GM12874 (cell line): ENCODE measurements at regions not wholly inside any gene's neighbourhood (a gene's known extent, or its start where the extent isn't known, plus 50 kb on each side); places are given as distances from the start of the nearest gene placed in this dataset.

Source experiments
- TF ChIP-seq, protein P1 (sequence below): IDR thresholded peaks from 2 replicates; pipeline ENCODE4 v1.5.1; 2011; ENCODE audit warnings: low read depth, mild to moderate bottlenecking, control low read depth, low read length, moderate library complexity; ENCODE audit not compliant: insufficient read depth

DNA sequence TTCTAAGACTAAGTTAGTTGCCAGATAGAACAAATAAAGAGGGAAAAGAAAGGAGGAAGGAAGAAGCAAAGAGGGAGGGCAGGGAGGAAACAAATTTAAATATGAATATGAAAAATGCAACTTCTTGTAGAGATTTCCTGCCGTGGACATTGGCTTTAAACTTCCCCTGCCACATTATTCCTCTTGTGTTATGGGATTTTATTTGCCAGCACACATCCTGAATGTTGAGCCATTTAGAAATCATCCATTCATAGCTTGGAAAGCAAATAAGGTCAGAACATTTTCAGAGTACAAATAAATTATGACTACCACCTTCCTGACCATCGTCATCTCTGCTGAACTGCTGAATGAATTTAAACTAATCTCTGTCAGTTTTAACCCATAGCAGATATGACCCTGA is 911.9 kb upstream of the LRRN3 start:
- TF ChIP-seq, protein P1, sequence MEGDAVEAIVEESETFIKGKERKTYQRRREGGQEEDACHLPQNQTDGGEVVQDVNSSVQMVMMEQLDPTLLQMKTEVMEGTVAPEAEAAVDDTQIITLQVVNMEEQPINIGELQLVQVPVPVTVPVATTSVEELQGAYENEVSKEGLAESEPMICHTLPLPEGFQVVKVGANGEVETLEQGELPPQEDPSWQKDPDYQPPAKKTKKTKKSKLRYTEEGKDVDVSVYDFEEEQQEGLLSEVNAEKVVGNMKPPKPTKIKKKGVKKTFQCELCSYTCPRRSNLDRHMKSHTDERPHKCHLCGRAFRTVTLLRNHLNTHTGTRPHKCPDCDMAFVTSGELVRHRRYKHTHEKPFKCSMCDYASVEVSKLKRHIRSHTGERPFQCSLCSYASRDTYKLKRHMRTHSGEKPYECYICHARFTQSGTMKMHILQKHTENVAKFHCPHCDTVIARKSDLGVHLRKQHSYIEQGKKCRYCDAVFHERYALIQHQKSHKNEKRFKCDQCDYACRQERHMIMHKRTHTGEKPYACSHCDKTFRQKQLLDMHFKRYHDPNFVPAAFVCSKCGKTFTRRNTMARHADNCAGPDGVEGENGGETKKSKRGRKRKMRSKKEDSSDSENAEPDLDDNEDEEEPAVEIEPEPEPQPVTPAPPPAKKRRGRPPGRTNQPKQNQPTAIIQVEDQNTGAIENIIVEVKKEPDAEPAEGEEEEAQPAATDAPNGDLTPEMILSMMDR, result no peak

GRCh38 chr7:110181768-110182167 is 909.2 kb upstream of the LRRN3 start:
- TF ChIP-seq, protein P1, result no peak

DNA sequence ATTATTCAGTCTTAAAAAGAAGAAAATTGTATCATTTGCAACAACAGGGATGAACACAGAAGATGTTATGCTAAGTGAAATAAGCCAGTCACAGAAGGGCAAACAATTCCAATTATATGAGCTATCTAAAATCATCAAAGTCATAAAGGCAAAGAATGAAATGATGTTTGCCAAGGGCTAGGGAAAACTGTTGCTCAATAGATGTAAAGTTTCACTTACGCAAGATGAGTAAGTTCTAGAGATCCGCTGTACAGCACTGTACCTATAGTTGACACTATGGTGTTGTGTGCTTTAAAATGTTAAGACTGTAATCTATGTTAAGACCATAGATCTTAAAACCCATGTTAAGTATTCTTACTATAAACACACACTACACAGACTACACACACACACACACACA is 904.6 kb upstream of the LRRN3 start:
- TF ChIP-seq, protein P1, result no peak

GRCh38 chr7:110187877-110188554 is 902.9 kb upstream of the LRRN3 start:
- TF ChIP-seq, protein P1, result no peak

DNA sequence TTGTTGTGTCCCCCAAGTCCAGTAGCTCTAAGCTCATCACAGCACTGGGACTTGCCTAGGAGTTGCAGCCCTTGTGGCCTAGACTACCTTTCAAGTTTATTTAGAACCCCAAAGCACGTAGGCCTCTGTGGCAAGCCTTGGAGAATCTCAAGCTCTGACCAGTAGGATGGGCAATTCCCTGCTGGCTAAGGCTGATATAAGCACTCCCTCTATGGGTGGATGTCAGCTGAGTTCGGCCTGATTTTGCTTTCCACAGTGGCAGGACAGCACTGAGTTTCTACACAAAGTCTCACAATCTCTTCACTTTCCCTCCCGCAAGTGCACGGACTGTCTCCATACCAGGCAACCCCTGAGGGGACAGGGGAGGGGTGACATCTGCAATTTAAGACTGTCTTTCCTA is 886.4 kb upstream of the LRRN3 start:
- TF ChIP-seq, protein P1, result no peak

GRCh38 chr7:110205899-110206298 is 885.0 kb upstream of the LRRN3 start:
- TF ChIP-seq, protein P1, result no peak

GRCh38 chr7:110209884-110210283 is 881.0 kb upstream of the LRRN3 start:
- TF ChIP-seq, protein P1, result no peak
